KBM-7 (cell line): ENCODE measurements at regions not wholly inside any gene's neighbourhood (a gene's known extent, or its start where the extent isn't known, plus 50 kb on each side); places are given as distances from the start of the nearest gene placed in this dataset.
"Not testable (repeated sequence)": the region's sequence is repeated elsewhere in the genome, so short reads cannot be mapped to it uniquely, and the experiment has no call there.

Experiments
- DNase-seq: peaks from one replicate; pipeline ENCODE4 v3.0.0-alpha.2; 2015
- in situ Hi-C: fragments of 300-500 bp; cut with MboI; formaldehyde crosslinking; loops from 2 replicates; pipeline ENCODE4 v1.14.3; 2020; ENCODE audit warnings: low sequenced_read_pairs, low pct_unique_long_range_greater_than_20kb, mixed read lengths

- DNase-seq = peak; percentile 86
- in situ Hi-C loops = no loop called here
Observed at GRCh38 chr19:30864391-30865215, 484.6 kb downstream of the TSHZ3 start.

GRCh38 chr19:30862876-30863275 lies 486.4 kb downstream of the TSHZ3 start:
- in situ Hi-C loops = no loop called here
- no peak for DNase-seq

- in situ Hi-C loops = no loop called here
- DNase-seq = no peak
Observed at GRCh38 chr19:30861919-30862318, 487.3 kb downstream of the TSHZ3 start.

GRCh38 chr19:30857966-30858490 lies 485.8 kb downstream of the ZNF536 start:
- no peak for DNase-seq
- in situ Hi-C loops = no loop called here

GRCh38 chr19:30857388-30857787 lies 485.2 kb downstream of the ZNF536 start:
- no peak for DNase-seq
- in situ Hi-C loops = no loop called here

GRCh38 chr19:30856786-30857185 lies 484.6 kb downstream of the ZNF536 start:
- DNase-seq = no peak
- in situ Hi-C loops = no loop called here

GRCh38 chr19:30856376-30856775 lies 484.2 kb downstream of the ZNF536 start:
- in situ Hi-C loops = no loop called here
- DNase-seq = no peak

- no peak for DNase-seq
- in situ Hi-C loops = no loop called here
Observed at GRCh38 chr19:30855442-30855841, 483.3 kb downstream of the ZNF536 start.

GRCh38 chr19:30854661-30855060 lies 482.5 kb downstream of the ZNF536 start:
- in situ Hi-C loops = no loop called here
- DNase-seq = no peak

GRCh38 chr19:30854207-30854606 lies 482.0 kb downstream of the ZNF536 start:
- in situ Hi-C loops = no loop called here
- no peak for DNase-seq

- DNase-seq = no peak
- in situ Hi-C loops = no loop called here
Observed at GRCh38 chr19:30853036-30853435, 480.9 kb downstream of the ZNF536 start.

- no peak for DNase-seq
- in situ Hi-C loops = no loop called here
Observed at GRCh38 chr19:30852168-30852567, 480.0 kb downstream of the ZNF536 start.

- in situ Hi-C loops = no loop called here
Observed at GRCh38 chr19:30851646-30852045, 479.5 kb downstream of the ZNF536 start.

GRCh38 chr19:30848636-30849425 lies 476.6 kb downstream of the ZNF536 start:
- in situ Hi-C loops = no loop called here
- no peak for DNase-seq

More at GRCh38 chr19:30851646-30852045, 479.5 kb downstream of the ZNF536 start:
- no peak for DNase-seq

- in situ Hi-C loops = no loop called here
- no peak for DNase-seq
Observed at GRCh38 chr19:30846102-30846501, 473.9 kb downstream of the ZNF536 start.

- in situ Hi-C loops = no loop called here
- no peak for DNase-seq
Observed at GRCh38 chr19:30842926-30843325, 470.7 kb downstream of the ZNF536 start.

- in situ Hi-C loops = no loop called here
- no peak for DNase-seq
Observed at GRCh38 chr19:30841934-30842333, 469.8 kb downstream of the ZNF536 start.

- in situ Hi-C loops = no loop called here
- no peak for DNase-seq
Observed at GRCh38 chr19:30830875-30831274, 458.7 kb downstream of the ZNF536 start.

GRCh38 chr19:30825505-30825904 lies 453.3 kb downstream of the ZNF536 start:
- in situ Hi-C loops = not testable (repeated sequence)

GRCh38 chr19:30824809-30825208 lies 452.6 kb downstream of the ZNF536 start:
- in situ Hi-C loops = no loop called here

More at GRCh38 chr19:30825505-30825904, 453.3 kb downstream of the ZNF536 start:
- DNase-seq = not testable (repeated sequence)

More at GRCh38 chr19:30824809-30825208, 452.6 kb downstream of the ZNF536 start:
- DNase-seq = no peak
